ENCODE measurements at regions not wholly inside any gene's neighbourhood (a gene's known extent, or its start where the extent isn't known, plus 50 kb on each side); places are given as distances from the start of the nearest gene placed in this dataset.

DNA sequence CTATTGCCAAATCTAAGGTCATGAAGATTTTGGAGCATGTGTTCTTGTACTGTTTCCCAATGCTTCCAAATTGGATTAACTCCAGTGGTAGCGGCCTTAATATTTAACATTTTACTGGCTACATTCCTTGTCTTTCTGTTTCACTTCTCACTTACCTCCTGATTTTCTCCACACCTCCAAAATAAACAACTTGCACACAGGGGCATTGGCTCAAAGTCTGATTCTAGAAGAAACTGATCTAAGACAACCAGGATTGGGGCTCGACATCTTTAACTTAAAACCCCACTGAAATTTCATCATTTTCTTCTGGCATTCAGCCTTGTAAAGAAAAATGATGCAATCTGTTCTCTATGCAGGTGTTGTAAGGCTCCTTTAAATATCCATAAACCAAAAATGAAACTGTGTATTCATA is 557.9 kb upstream of the ID4 start:
- DNase-seq: no peak

DNA sequence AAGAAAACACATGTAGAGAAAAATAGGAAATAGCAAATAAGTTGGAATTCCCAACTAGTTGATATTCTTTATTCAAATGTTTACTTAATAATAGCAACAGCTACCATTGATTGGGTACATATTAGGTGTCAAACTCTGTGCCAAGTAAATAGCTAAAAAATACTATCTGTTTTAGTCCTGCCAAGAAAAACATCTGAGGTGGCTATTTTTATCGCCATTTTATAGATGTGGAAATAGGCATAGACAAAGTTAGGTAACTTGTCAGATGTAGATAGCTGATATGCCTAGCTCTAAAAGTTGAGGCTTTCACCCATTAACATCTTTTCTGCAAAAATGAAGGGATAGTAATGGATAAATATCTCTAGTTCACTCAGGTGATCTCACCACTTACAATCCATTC is 549.2 kb upstream of the ID4 start:
- DNase-seq: no peak

DNA sequence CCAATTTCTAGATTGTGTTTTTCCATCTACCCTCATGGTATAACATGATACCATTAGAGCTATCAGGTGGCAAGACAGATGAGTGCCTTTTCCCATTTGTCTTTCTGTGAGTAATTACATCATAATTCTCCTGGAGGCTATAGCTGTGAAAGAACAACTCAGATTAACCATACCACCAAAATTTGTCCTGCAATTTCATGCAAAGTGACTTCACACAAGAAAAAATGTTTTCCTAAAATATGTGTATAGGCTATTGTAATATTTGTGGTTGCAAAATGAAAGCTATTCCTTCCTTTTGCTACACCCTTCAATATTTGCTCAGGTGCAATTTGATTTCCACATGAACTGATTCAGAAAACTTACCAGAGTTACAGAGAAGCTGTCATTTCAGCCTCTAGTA is 547.7 kb upstream of the ID4 start:
- DNase-seq: no peak

DNA sequence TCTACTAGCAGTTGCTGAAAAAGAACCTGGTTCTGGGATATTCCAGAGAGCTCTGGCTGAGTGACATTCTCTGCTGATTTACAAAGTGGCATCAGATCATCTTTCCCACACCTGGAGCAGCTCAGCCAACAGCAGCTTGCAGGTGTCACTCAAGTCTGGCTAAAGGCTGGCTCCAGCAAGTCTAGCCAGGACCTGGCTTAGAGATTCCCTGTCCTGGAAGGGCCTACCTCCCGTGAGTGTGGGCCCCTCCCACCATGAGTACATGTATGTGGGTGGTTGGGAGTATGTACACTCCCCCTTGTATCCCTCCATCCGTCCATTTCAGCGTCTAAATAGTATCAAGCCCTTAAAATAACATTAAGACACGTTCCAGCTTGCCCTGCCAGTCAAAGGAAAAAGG is 539.3 kb upstream of the ID4 start:
- DNase-seq: no peak

DNA sequence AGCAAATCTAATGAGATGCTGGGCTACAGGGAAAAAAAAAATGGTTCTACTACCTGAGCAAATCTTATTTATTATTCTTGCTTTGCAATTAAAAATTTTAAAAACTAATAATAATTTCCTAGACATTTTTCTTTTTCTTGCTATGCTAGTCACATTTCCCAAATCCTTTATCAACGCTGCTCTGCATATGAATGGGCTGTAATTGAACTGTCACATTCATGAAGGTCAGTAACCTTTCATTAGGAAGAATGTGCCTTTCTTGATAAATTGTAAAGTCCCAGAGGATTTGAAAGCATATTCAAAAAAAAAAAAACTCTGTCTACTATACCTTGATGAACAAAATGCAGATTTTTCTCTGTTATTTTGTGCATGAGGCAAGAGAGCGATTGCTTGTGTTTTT is 538.7 kb upstream of the ID4 start:
- DNase-seq: no peak

DNA sequence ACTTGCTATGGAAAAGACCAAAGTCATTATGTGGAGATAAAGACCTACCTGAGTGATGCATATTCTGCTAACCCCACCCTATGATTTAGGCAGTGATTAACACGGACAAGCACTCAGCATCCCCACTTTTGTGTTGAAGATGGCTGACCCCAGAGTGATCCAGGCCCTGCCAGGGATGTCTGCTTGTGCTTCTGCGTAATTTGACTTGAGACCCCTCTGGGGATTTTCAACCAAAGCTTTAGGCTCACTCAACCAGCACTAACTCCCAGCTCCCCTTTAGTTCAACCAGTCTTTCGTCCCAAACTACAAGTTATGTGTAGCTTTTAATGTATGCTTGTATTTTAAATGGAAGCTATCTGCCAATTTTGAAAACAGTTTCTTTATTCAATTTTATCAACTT is 538.0 kb upstream of the ID4 start:
- no peak for DNase-seq

DNA sequence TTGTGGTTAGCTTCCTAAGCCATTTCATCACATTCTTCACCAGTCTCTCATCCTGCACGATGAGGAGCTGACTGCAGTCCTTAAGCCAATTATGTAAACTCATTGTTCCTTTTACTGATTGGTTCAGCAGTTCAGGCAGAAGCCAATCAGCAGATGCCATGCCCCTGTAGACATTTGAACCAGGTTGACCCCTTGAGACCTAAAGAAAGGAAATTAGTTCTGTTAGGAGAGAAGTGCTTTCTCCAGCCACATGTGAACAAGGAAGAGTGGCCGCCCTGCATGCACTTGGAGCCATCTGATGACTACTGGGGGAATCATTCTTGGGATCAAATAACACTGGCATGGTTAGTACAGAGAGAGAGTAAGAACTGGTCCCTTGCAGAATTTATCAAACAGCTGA is 535.2 kb upstream of the ID4 start:
- DNase-seq: no peak

DNA sequence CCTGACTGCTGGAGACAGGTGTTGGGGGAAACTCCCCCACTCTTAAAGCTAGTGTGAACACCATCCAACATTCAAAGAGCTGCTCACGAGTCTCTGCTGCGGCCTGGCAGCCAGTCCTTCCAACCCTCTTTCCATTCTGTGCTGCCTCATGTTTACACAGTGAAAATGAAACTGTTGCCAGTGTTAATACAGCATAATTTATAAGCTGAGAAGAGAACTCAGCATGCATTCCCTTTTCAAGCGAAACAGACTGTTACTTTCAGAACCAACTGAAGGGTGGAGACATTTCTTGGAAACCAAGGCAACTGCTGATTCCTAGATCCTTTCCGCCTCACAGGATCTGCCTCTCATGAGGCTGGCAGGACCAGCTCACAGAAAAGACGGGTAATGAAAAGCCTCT is 533.8 kb upstream of the ID4 start:
- DNase-seq: no peak

DNA sequence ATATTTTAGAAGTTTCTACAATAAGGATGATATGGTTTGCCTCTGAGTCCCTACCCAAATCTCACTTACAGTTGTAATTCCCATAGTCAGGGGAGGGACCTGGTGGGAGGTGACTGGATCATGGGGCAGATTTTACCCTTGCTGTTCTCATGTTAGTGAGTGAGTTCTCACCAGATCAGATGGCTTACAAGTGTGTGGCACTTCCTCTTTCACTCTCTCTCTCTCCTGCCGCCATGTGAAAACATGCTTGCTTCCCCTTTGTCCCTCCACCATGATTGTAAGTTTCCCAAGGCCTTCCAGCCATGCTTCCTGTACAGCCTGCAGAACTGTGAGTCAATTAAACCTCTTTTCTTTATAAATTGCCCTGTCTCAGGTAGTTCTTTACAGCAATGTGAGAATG is 527.5 kb upstream of the ID4 start:
- DNase-seq: no peak

DNA sequence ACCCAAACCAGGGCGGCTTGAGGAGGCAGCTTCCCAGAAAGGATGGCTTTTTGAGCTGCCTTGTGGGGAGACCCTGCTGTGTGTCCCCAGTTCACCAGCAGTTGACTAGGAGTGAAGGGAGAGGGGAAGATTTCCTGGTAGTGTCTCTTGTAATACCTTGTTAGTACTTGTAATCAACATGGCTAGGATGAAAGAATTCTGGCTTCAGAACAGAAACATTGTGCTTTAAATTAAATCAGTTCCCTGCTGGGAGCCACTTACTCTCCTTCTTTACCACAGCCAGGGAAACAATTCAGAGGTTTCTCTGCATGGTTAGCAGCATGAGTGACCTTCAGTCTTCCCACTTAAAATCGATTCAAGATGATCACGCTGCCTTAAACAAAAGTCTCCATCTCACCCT is 525.4 kb upstream of the ID4 start:
- DNase-seq: no peak

DNA sequence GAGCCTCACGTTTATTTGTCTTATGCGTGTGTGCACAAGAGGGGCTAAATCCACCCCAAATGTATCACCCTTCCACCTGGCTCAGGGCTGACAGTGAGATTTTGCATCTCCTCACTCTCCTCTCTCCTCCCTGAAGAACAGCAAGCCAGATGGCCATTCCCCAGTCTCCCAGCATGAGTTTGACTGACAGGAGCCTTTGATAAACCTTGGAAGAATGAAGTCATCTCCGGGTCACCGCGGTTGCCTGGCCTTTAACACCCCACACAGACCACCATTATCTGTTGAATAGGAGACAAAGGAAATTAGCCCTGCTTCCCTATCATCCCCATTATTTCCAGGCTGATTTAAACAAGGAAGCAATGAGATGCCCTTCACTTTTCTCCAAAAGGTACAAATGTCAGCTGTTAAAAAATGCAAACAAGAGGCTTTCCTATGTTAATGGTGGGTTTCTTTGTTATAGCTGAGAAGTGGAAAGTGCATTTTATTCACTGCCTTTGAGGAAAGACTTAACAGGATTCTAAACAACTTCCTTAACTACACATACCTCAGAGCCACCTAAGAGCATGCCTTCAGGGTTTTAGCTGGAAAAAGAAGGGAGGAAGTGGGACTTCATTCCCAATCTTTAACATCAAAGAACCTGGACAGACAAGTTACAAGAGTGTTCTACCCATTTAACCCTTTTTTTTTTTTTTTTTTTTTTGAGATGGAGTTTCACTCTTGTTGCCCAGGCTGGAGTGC is 524.8 kb upstream of the ID4 start:
- no peak for DNase-seq

DNA sequence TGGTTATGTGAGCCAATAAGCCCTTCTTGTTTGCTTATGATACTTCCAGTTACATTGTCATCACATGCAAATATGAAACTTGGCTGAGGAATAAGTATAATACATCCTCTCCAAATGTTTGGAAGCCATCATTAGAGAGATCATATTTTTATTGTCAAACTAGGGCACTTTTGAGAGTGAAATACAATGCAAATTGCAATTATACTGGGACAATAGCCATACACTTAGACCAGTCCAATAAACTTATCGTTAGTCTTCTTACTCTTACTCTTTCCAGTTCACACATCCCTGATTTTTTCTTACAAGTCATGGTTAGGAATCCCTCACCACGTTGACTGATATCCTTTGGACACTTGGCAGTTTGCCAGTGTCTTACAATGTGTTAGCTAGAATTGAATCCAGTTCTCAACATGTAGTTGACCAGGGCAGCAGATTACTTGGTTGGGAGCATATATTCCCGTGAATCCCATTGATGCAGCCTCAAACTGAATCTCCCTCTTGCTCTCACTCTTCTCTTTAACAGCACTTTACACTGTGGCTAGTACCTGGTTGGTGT is 519.7 kb upstream of the ID4 start:
- DNase-seq: no peak

DNA sequence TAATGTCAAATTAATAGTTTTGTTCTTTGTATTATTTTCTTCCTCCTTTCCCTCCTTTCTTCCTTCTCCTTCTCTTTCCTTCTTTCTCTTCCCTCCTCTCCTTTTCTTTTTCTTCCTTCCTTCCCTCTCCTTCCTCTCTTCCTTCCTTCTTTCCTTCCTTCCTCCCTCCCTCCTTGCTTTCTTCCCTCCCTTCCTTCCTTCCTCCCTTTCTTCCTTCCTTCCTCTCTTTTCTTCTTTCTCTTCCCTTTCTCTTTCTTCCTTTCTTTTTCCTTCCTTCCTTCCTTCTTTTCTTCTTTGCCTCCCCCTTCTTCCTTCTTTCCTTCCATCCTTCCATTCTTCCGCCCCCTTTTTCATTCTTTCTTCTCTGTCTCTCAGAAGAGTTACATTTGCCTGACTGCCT is 518.2 kb upstream of the ID4 start:
- no peak for DNase-seq

DNA sequence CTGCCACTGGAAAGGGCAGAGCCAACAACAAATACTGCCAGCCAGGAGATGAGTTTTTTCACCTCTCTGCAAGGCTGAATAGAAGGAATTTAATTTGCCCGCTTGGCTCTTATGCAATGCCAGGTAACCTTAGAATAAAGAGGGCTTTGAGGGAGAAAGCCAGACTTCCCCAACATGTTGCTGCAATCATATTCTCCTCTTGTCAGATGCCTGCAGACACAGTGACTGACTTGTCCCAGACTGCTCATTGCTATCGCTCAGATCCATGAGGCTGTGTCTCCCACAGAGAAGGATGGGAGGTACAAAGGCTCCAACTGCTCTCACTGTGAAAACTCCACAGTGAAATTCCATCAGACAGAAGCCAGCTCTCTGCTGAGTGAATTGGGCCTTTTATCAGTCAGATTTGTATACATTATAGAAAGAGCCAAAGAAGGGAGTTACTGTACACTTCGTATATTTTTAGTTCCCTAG is 517.0 kb upstream of the ID4 start:
- no peak for DNase-seq

DNA sequence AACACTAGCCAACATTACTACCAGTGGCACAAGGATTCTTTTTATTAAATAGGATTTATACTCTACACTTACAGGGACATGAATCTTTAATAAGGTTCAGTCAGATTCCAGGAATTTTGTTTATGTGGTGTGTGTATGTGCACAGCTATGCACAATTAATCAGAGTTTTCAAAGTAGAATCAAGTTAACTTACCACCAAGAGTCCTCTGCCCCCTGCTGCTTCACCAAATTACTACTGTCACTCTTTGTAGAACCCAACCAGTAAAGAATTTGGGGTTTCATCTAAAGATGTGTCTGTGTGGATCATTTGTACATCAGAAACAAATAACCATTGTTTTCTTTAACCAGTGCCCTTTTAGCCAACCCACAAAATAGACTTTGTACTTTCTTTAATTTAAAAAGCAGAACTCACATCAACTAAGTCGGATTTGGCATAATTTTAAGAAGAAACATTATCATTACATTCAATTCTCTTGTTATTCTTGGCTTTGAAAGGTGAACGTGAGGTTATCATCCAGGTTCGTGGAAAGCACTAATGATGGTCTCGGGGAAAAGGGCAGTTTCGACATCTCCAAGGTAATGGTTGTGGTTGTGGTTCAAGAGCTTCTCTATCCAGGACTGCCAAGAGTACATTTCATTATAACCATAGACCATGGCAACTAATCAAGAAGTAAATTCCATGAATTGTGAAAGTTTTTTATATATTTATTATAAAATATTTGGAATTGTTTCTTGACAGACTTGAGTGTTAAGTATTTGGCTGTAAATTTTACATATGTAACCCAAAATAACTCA is 514.3 kb upstream of the ID4 start:
- no peak for DNase-seq

DNA sequence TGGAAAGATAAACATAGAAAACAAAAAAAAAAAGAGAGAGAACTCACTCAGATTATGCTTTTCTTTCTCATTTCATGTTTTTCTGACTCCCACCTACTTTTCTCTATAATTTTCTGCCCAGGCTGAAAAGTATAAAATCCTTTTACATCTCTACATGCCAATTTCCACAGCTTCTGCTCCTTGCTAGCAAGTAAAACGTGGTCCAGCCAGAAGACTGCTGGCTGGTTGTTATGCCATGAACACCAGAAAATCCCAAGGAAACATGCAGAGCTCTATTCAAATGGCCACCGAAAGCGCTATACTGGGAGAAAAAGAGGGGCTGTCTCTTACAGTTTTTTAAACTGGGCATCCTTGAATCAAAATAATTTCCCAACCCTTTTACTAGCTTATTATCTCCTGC is 512.8 kb upstream of the ID4 start:
- no peak for DNase-seq

DNA sequence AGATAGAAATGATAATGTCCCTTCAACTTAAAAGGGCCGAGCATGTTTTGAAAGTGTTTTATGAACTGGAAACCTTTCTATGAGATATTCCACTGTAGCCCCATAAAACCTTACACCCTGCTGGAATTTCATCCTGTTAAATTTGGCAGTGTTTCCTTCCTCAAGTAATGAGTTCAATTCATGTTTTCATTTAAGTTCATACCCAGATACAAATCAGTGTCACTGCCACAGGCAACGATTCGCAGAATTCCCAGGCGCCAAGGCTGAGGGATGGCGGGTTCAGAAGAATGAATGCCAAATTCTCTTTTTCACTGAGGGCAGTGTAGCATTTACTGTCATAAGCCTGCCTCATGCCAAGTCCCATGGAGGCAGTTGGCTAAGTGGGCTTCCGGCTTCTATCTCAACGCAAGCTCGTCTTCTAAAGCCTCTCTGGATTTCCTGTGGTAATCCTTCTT is 511.8 kb upstream of the ID4 start:
- no peak for DNase-seq

DNA sequence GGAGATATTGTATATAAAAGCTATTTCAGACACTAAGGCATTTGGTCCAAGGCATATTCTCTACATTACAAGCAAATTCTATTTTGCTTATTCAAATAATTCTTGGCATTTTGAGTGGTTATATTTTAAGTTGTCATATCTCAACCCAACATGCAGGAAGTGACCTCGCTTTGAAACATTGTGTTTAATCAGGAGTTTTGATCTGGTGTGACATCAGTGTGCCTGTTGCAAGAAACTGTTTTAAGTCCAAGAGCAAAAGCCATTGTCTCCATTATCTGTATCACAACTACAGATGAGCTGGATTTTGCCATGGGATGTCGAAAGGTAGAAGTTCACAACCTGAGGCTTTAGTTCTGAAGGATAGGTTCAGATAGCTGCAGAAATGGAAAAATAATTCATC is 509.9 kb upstream of the ID4 start:
- DNase-seq: no peak

DNA sequence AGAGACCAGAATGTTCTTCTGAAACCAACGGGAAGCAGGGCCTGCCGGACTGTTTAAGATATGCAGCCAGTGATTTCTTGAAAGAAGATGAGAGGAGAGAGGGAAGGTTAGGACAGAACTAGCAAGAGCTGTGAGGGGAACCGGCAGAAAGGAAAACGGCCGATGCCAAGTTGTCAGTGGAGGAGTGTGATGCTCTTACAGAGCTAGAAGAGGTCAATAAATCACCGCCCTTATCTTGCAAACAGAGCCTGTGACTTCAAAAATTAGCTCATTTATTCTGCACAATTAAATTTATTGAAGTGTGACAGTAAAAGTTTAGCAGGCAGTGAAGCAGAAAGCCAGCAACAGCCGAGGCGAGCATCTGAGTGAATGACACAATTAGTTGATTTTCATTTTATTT is 509.5 kb upstream of the ID4 start:
- DNase-seq: no peak

DNA sequence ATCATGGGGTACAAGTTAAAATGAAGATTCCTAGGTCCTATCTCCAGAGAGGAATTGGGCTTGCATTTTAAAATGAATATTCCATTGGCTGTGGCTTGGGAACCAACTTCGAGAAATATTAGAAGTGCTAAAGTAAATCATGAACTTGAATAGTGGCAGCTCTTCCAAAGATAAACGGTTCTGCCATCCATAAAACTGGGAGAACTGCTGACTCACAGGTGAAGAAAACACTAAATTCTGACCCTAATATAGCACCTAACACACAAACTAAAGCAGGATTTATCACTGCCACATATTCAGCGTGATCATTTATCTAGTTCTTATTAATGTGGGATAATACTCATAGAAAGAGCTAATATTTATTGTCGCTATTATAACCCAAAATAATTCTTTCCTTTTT is 508.1 kb upstream of the ID4 start:
- no peak for DNase-seq

DNA sequence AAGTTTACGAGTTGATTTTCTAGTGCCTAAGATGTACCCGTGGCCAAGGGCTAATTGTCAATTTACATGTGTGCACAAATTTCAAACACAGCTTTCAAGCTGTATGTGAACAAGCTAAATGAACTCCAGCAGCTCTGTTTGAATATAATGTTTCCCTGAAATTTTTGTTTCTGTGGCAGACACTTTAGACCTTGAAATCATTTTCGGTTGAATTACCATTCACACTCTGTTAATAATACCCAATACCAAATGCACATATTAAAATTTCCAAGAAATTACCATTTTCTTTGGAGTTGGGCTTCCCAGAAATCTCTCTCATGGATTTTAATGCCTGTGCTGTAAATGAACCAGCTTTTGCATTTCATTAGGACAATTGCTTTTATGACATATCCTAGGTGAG is 506.1 kb upstream of the ID4 start:
- DNase-seq: no peak

DNA sequence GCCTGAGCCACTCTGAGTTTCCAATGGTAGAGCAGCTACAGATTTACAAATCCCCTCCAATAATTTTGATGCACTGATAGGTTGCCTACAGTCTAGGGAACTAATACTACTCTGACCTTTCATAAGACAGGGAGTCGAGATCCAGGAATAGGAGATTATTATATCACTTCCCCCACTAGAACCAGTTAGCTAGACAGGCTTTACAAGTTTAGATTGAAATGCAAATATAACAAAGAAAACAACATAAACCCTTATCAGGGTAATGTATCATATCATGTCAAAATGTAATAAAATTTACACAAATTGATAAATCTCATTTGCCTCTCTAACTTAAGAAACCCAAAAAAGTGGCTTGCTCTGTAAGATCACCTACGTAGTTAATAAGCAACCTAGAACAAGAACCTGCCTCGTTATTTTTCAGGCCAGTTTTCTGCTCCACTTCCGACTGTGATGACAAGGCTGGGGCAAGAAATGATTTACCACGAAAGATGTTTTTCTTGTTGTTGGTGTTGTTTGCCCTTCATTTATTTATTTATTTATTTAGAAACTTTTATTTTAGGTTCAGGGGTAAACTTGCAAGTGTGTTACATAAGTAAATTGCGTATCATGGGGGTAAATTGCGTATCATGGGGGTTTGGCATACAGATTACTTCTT is 504.2 kb upstream of the ID4 start:
- no peak for DNase-seq

DNA sequence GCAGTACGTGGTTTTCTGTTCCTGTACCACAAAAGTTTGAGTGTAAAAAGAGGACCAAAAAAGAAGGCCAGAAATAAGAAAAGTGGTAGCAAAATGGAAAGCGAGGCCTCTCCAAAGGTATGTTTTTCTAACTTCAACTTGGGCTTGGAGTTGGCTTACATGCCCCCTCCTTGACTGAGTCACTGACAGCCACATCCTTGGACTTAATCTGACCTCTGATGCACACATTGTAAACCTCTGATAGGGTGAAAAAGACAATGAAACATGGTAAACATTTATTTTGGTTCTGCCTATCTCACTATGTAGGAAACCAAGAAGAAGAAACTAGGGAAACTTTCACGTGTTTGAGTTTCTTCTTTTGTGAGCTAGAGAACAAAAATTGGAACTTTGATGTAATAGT is 503.2 kb upstream of the ID4 start:
- no peak for DNase-seq

DNA sequence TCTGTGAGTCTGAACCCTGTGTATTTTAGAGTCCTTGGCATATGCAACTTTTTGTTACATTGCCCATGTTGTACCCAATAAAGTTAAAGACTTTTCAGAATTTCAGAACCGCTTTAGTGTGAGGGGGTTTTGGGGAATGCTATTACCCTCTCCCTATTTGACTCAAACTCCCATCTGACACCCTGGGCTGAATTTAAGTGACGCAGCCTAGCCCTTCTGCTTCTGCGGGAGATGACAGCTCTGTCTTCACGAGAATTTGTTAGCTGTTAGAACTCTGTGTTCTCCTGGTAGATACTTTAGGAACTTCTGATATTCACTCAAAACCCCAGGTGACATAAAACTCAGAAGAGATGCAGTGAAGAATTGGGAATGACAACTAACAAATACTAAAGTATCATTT is 500.6 kb upstream of the ID4 start:
- no peak for DNase-seq

All from activated naive CD4-positive, alpha-beta T cell (primary cell).